Astrocyte (in vitro differentiated cells and primary cell): ENCODE measurements at regions not wholly inside any gene's neighbourhood (a gene's known extent, or its start where the extent isn't known, plus 50 kb on each side); places are given as distances from the start of the nearest gene placed in this dataset.

Source experiments
- EZH2 ChIP-seq: IDR thresholded peaks from 2 replicates; pipeline ENCODE4 v1.6.1; 2012; ENCODE audit warnings: mild to moderate bottlenecking, low read length, inconsistent platforms; ENCODE audit not compliant: insufficient read depth
- TF ChIP-seq, protein P1 (sequence below): IDR thresholded peaks from 2 replicates; pipeline ENCODE4 v1.5.1; 2011; ENCODE audit warnings: low read depth, mild to moderate bottlenecking, inconsistent platforms, low read length, moderate library complexity; ENCODE audit not compliant: insufficient read depth

DNA sequence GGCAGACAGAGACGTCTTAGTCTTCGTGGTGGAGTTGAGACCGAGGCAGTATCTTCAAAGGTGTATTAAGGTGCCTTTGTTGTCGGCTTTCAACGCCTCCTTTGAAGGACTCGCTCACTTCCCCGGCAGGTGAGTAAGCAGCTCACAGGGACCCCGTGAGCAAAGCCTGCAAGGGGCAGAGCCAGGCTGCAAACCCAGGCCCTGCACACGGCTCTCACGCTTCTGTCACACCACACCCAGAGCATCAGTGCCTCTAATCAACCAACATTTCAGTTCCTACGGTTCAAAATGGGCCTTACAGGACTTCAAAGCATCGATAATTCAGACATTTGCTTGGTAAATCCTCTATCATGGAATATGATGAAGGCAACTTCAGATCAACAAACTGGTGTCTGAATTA is 64.8 kb upstream of the INSIG1 start:
- TF ChIP-seq, protein P1, sequence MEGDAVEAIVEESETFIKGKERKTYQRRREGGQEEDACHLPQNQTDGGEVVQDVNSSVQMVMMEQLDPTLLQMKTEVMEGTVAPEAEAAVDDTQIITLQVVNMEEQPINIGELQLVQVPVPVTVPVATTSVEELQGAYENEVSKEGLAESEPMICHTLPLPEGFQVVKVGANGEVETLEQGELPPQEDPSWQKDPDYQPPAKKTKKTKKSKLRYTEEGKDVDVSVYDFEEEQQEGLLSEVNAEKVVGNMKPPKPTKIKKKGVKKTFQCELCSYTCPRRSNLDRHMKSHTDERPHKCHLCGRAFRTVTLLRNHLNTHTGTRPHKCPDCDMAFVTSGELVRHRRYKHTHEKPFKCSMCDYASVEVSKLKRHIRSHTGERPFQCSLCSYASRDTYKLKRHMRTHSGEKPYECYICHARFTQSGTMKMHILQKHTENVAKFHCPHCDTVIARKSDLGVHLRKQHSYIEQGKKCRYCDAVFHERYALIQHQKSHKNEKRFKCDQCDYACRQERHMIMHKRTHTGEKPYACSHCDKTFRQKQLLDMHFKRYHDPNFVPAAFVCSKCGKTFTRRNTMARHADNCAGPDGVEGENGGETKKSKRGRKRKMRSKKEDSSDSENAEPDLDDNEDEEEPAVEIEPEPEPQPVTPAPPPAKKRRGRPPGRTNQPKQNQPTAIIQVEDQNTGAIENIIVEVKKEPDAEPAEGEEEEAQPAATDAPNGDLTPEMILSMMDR, result no peak
- TF ChIP-seq EZH2, result no peak
